SU-DHL-6 (cell line): ENCODE measurements at regions not wholly inside any gene's neighbourhood (a gene's known extent, or its start where the extent isn't known, plus 50 kb on each side); places are given as distances from the start of the nearest gene placed in this dataset.

Source experiments
- H2AFZ ChIP-seq: fragments of 200-600 bp; sonication (generic); 2 replicates; pipeline ENCODE4 v1.6.1; 2014; ENCODE audit warnings: low read depth, mild to moderate bottlenecking, moderate library complexity, mixed read lengths, antibody characterized with exemption, low read length; ENCODE audit not compliant: severe bottlenecking
- H3F3A ChIP-seq: fragments of 200-600 bp; shearing (Covaris generic); 2 replicates; pipeline ENCODE4 v1.6.0; 2016; ENCODE audit warnings: antibody characterized with exemption, mild to moderate bottlenecking; ENCODE audit not compliant: insufficient read depth
- H3K27ac ChIP-seq: fragments of 200-600 bp; sonication (generic); 2 replicates; pipeline ENCODE4 v1.5.1; 2016; ENCODE audit warnings: low read depth, mild to moderate bottlenecking, low read length, moderate library complexity, mixed read lengths
- H3K27me3 ChIP-seq: fragments of 200-600 bp; sonication (generic), shearing (Covaris generic); 2 replicates; pipeline ENCODE4 v1.6.0; 2014; ENCODE audit warnings: mild to moderate bottlenecking, low read length
- H3K36me3 ChIP-seq: fragments of 200-600 bp; sonication (generic); 2 replicates; pipeline ENCODE4 v1.6.1; 2014; ENCODE audit warnings: mild to moderate bottlenecking, low read length, mixed read lengths
- H3K4me2 ChIP-seq: fragments of 300-600, 200-600 bp; shearing (Covaris generic), sonication (generic); 2 replicates; pipeline ENCODE4 v1.6.0; 2014; ENCODE audit warnings: low read length, low read depth, mild to moderate bottlenecking; ENCODE audit not compliant: poor library complexity, severe bottlenecking
- H3K4me3 ChIP-seq: fragments of 200-600 bp; sonication (generic); 2 replicates; pipeline ENCODE4 v1.5.1; 2014; ENCODE audit warnings: antibody characterized with exemption, low read length, mild to moderate bottlenecking, mixed read lengths; ENCODE audit not compliant: insufficient read depth, poor library complexity, severe bottlenecking
- H3K79me2 ChIP-seq: fragments of 200-600 bp; sonication (generic); 2 replicates; pipeline ENCODE4 v1.6.1; 2014; ENCODE audit warnings: mild to moderate bottlenecking, low read length, moderate library complexity; ENCODE audit not compliant: insufficient read depth
- H3K9ac ChIP-seq: fragments of 200-600 bp; sonication (generic); 2 replicates; pipeline ENCODE4 v1.7.0; 2014; ENCODE audit warnings: mild to moderate bottlenecking, low read length
- H3K9me2 ChIP-seq: fragments of 200-600 bp; sonication (generic); replicated peaks from 2 replicates; pipeline ENCODE4 v1.6.1; 2014; ENCODE audit warnings: low read length; ENCODE audit not compliant: insufficient read depth
- H3K9me3 ChIP-seq: fragments of 200-600 bp; sonication (generic); 2 replicates; pipeline ENCODE4 v1.6.1; 2014; ENCODE audit warnings: low read length, mixed read lengths; ENCODE audit not compliant: insufficient read depth
- H4K20me1 ChIP-seq: fragments of 200-600 bp; sonication (generic); 2 replicates; pipeline ENCODE4 v1.6.1; 2014; ENCODE audit warnings: low read depth, mild to moderate bottlenecking, antibody characterized with exemption, low read length, moderate library complexity, mixed read lengths
- EZH2phosphoT487 ChIP-seq: fragments of 200-600 bp; sonication (generic), shearing (Covaris generic); conservative IDR thresholded peaks from 2 replicates; pipeline ENCODE4 v1.6.1; 2018; ENCODE audit warnings: mild to moderate bottlenecking, antibody characterized with exemption, low read length, moderate library complexity, mixed read lengths
- TF ChIP-seq, protein P1 (sequence below): fragments of 200-600 bp; sonication (generic); IDR thresholded peaks from one replicate; pipeline ENCODE4 v1.5.1; 2017; ENCODE audit warnings: antibody characterized with exemption, mild to moderate bottlenecking, low read length, moderate library complexity; ENCODE audit not compliant: insufficient read depth, poor library complexity, severe bottlenecking

GRCh38 chr11:86153439-86153838, 84.6 kb upstream of the PICALM start:
- H3K4me3 ChIP-seq = no peak overlapping the region
- no peaks in the 10 kb centered on the region for H4K20me1 ChIP-seq
- no peaks in the 10 kb centered on the region for H3K9me3 ChIP-seq
- no peaks in the 10 kb centered on the region for H3K9me2 ChIP-seq
- no peaks in the 10 kb centered on the region for H3K79me2 ChIP-seq
- no peaks in the 10 kb centered on the region for H3K27me3 ChIP-seq
- no peak overlapping the region for H3K4me2 ChIP-seq
- no peak for TF ChIP-seq EZH2phosphoT487
- TF ChIP-seq, protein P1, sequence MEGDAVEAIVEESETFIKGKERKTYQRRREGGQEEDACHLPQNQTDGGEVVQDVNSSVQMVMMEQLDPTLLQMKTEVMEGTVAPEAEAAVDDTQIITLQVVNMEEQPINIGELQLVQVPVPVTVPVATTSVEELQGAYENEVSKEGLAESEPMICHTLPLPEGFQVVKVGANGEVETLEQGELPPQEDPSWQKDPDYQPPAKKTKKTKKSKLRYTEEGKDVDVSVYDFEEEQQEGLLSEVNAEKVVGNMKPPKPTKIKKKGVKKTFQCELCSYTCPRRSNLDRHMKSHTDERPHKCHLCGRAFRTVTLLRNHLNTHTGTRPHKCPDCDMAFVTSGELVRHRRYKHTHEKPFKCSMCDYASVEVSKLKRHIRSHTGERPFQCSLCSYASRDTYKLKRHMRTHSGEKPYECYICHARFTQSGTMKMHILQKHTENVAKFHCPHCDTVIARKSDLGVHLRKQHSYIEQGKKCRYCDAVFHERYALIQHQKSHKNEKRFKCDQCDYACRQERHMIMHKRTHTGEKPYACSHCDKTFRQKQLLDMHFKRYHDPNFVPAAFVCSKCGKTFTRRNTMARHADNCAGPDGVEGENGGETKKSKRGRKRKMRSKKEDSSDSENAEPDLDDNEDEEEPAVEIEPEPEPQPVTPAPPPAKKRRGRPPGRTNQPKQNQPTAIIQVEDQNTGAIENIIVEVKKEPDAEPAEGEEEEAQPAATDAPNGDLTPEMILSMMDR = no peak
- no peak overlapping the region for H3K27ac ChIP-seq
- no peaks in the 10 kb centered on the region for H3F3A ChIP-seq
- H3K36me3 ChIP-seq = no peaks in the 10 kb centered on the region
- no peak overlapping the region for H3K9ac ChIP-seq
- no peak overlapping the region for H2AFZ ChIP-seq

- no peaks in the 10 kb centered on the region for H3K36me3 ChIP-seq
- H3K9ac ChIP-seq = no peak overlapping the region
- no peaks in the 10 kb centered on the region for H3K27me3 ChIP-seq
- no peaks in the 10 kb centered on the region for H3K9me3 ChIP-seq
- H3K4me2 ChIP-seq = no peak overlapping the region
- no peaks in the 10 kb centered on the region for H3F3A ChIP-seq
- no peak overlapping the region for H3K4me3 ChIP-seq
- no peaks in the 10 kb centered on the region for H3K79me2 ChIP-seq
- H3K27ac ChIP-seq = no peak overlapping the region
- no peak overlapping the region for H2AFZ ChIP-seq
- H4K20me1 ChIP-seq = no peaks in the 10 kb centered on the region
- H3K9me2 ChIP-seq = no peaks in the 10 kb centered on the region
- TF ChIP-seq, protein P1 = no peak
- TF ChIP-seq EZH2phosphoT487 = no peak
These were observed 84.0 kb upstream of the PICALM start for GRCh38 chr11:86152901-86153300.

GRCh38 chr11:86152006-86152862, 83.3 kb upstream of the PICALM start:
- no peaks in the 10 kb centered on the region for H3K79me2 ChIP-seq
- H3K27ac ChIP-seq = no peak overlapping the region
- H3K4me2 ChIP-seq = peak overlapping the region; percentile 31
- peak overlapping the region; percentile 16 for H2AFZ ChIP-seq
- no peaks in the 10 kb centered on the region for H4K20me1 ChIP-seq
- H3K36me3 ChIP-seq = no peaks in the 10 kb centered on the region
- TF ChIP-seq, protein P1 = no peak
- no peak for TF ChIP-seq EZH2phosphoT487
- H3K27me3 ChIP-seq = no peaks in the 10 kb centered on the region
- no peaks in the 10 kb centered on the region for H3F3A ChIP-seq
- peak overlapping the region; percentile 12; the same call in 1 of the 2 replicates for H3K9ac ChIP-seq
- H3K4me3 ChIP-seq = no peak overlapping the region
- no peaks in the 10 kb centered on the region for H3K9me3 ChIP-seq
- H3K9me2 ChIP-seq = no peaks in the 10 kb centered on the region
